K562 (cell line): ENCODE measurements at regions not wholly inside any gene's neighbourhood (a gene's known extent, or its start where the extent isn't known, plus 50 kb on each side); places are given as distances from the start of the nearest gene placed in this dataset.
"Not testable (repeated sequence)": the region's sequence is repeated elsewhere in the genome, so short reads cannot be mapped to it uniquely, and the experiment has no call there.

ENCODE experiments used
- CTCF ChIP-seq, 3 experiments: IDR thresholded peaks in 2 of 3; conservative IDR thresholded peaks in 1 of 3; 2 replicates each; pipeline ENCODE4 v1.5.1; 2011 to 2012; ENCODE audit warnings: low read length in 3 of 3, mild to moderate bottlenecking in 3 of 3, control low read depth in 2 of 3, improper control_type of control experiment in 1 of 3, inconsistent platforms in 1 of 3, low read depth in 1 of 3, mixed read lengths in 1 of 3, moderate library complexity in 1 of 3; ENCODE audit not compliant: insufficient read depth in 2 of 3
- ESRRB ChIP-seq: fragments of 250-450 bp; sonication (Bioruptor Pico); IDR thresholded peaks from 2 replicates; pipeline ENCODE4 v1.5.0; 2020; ENCODE audit warnings: mild to moderate bottlenecking, moderate library complexity, borderline replicate concordance
- EZH2 ChIP-seq: IDR thresholded peaks from 2 replicates; pipeline ENCODE4 v1.6.1; 2012; ENCODE audit warnings: low read depth, mild to moderate bottlenecking, inconsistent platforms, low read length, borderline replicate concordance
- JUN ChIP-seq, 2 experiments: sonication (generic) in 1 of 2; formaldehyde crosslinking in 1 of 2; IDR thresholded peaks; 2 replicates each; pipeline versions ENCODE4 v1.6.1 to v1.8.0; 2012 to 2022; ENCODE audit warnings: borderline replicate concordance in 2 of 2, mild to moderate bottlenecking in 2 of 2, improper control_type of control experiment in 1 of 2, low read depth in 1 of 2, low read length in 1 of 2, missing genetic modification reagents in 1 of 2
- MAX ChIP-seq: sonication (generic); formaldehyde crosslinking; IDR thresholded peaks from 2 replicates; pipeline ENCODE4 v1.9.0; 2022; ENCODE audit warnings: mild to moderate bottlenecking, missing genetic modification reagents
- NFE2L1 ChIP-seq: fragments of 450-650 bp; IDR thresholded peaks from 2 replicates; pipeline ENCODE4 v1.6.1; 2016; ENCODE audit warnings: missing genetic modification characterization, low read depth, mild to moderate bottlenecking, missing compliant biosample characterization, moderate library complexity, borderline replicate concordance
- POLR2A ChIP-seq: fragments of 450-650 bp; conservative IDR thresholded peaks from 2 replicates; pipeline ENCODE4 v1.6.1; 2016
- RCOR1 ChIP-seq, 2 experiments: IDR thresholded peaks; 2 replicates each; pipeline ENCODE4 v1.6.1; 2012; ENCODE audit warnings: low read depth in 2 of 2, low read length in 2 of 2, borderline replicate concordance in 1 of 2, improper control_type of control experiment in 1 of 2
- RFX7 ChIP-seq: fragments of 250-450 bp; sonication (Bioruptor Pico); IDR thresholded peaks from 2 replicates; pipeline ENCODE4 v1.5.1; 2021; ENCODE audit warnings: mild to moderate bottlenecking
- SP1 ChIP-seq: sonication (generic); formaldehyde crosslinking; IDR thresholded peaks from 2 replicates; pipeline ENCODE4 v1.8.1; 2022; ENCODE audit warnings: mild to moderate bottlenecking, missing genetic modification reagents
- TEAD2 ChIP-seq: fragments of 450-650 bp; IDR thresholded peaks from 2 replicates; pipeline ENCODE4 v1.6.1; 2016; ENCODE audit warnings: missing genetic modification characterization, control low read depth, missing compliant biosample characterization
- ZNF174 ChIP-seq: fragments of 250-450 bp; sonication (Bioruptor Pico); IDR thresholded peaks from 2 replicates; pipeline ENCODE4 v1.4.0; 2020; ENCODE audit warnings: mild to moderate bottlenecking
- ZZZ3 ChIP-seq: fragments of 450-650 bp; IDR thresholded peaks from 2 replicates; pipeline ENCODE4 v1.6.1; 2016; ENCODE audit warnings: antibody characterized with exemption, mild to moderate bottlenecking, moderate library complexity

GRCh38 chr11:89590008-89590632 lies 98.9 kb upstream of the NOX4 start:
- not testable (repeated sequence) for TF ChIP-seq NFE2L1; RCOR1 (IDR thresholded peaks at IDR 0.05; ENCODE audit: borderline replicate concordance in 1 of 2, low read depth in 2 of 2, low read length in 2 of 2); MAX; ESRRB (CRISPR knock-in tag); CTCF (IDR thresholded peaks at IDR 0.05 in 2 of 3, conservative IDR thresholded peaks at IDR 0.05 in 1 of 3; ENCODE audit: insufficient read depth in 2 of 3, low read depth in 1 of 3, low read length in 3 of 3); JUN (IDR thresholded peaks at IDR 0.05; ENCODE audit: borderline replicate concordance, low read depth, low read length); JUN (CRISPR knock-in tag; IDR thresholded peaks at IDR 0.05; ENCODE audit: borderline replicate concordance); TEAD2 (tag); EZH2; ZNF174; SP1 (CRISPR knock-in tag); ZZZ3; RFX7; POLR2A
